ENCODE measurements at regions not wholly inside any gene's neighbourhood (a gene's known extent, or its start where the extent isn't known, plus 50 kb on each side); places are given as distances from the start of the nearest gene placed in this dataset.

- TF ChIP-seq ZBTB12 (CRISPR knock-in tag; IDR thresholded peaks at IDR 0.05), result no peak
Observed at GRCh38 chr13:29957320-29957719, 106.9 kb upstream of the UBL3 start (continued).

GRCh38 chr13:29956853-29957252 lies 106.4 kb upstream of the UBL3 start:
- H3K4me3 ChIP-seq, result no peak overlapping the region
- no peak overlapping the region for H3K9ac ChIP-seq (ENCODE audit: insufficient read depth in 1 of 2, low read depth in 2 of 2, low read length in 2 of 2)
- H2AFZ ChIP-seq (ENCODE audit: low read depth, low read length), result no peak overlapping the region
- TF ChIP-seq ZNF165 (CRISPR knock-in tag; IDR thresholded peaks at IDR 0.05; ENCODE audit: borderline replicate concordance) (no peak), RAD21 (CRISPR knock-in tag; conservative IDR thresholded peaks at IDR 0.05 in 1 of 2, IDR thresholded peaks at IDR 0.05 in 1 of 2) (no peak), XRCC4 (IDR thresholded peaks at IDR 0.05; ENCODE audit: extremely low read depth, insufficient read depth, insufficient read length) (no peak), ZNF217 (CRISPR knock-in tag; IDR thresholded peaks at IDR 0.05) (no peak), ZNF263 (CRISPR knock-in tag; IDR thresholded peaks at IDR 0.05; ENCODE audit: borderline replicate concordance) (no peak)
- no peak for DNase-seq (ENCODE audit: extremely low read depth in 1 of 4, low spot score in 3 of 4)
- CTCF ChIA-PET (ENCODE audit: low intra/inter-chr PET ratio), result no interaction called here
- FAIRE-seq, result no peak
- H3K36me3 ChIP-seq (ENCODE audit: control insufficient read depth, insufficient read depth, low read length), result no peaks in the 10 kb centered on the region
- no peak overlapping the region for H3K27ac ChIP-seq (ENCODE audit: extremely low read depth, low read depth, low read length)
- H4K20me1 ChIP-seq (replicated peaks; ENCODE audit: control insufficient read depth, insufficient read depth, low read length), result no peaks in the 10 kb centered on the region
- BruUV-seq (replicated peaks), result no TSS peak
- no peaks in the 10 kb centered on the region for H3K4me1 ChIP-seq (replicated peaks in 1 of 2; ENCODE audit: control insufficient read depth in 2 of 2, insufficient read depth in 2 of 2, low read length in 2 of 2)
- ATAC-seq, result no peak
- no peaks in the 10 kb centered on the region for H3K9me3 ChIP-seq (replicated peaks; ENCODE audit: control insufficient read depth, insufficient read depth, low read depth, low read length)
- no peak overlapping the region for H3K4me2 ChIP-seq (ENCODE audit: insufficient read depth, low read length)
- in situ Hi-C loops (cut with MboI), result no loop called here
- WGBS (ENCODE audit: insufficient coverage, low coverage, missing lambda C conversion rate), result 2% methylated on average over 4 of the region's 4 CpGs
- H3K9me1 ChIP-seq (ENCODE audit: control insufficient read depth, insufficient read depth, low read length), result no peaks in the 10 kb centered on the region
- no peaks in the 10 kb centered on the region for H3K79me2 ChIP-seq (ENCODE audit: control insufficient read depth, insufficient read depth, low read length)
- H3K27me3 ChIP-seq (ENCODE audit: control insufficient read depth in 2 of 2, insufficient read depth in 2 of 2, low read length in 2 of 2), result peaks cover 3 to 16% of the 10 kb centered on the region in 2 experiments; a peak in 2 of 5 replicates
- intact Hi-C loops (cut with micrococcal nuclease), result no loop called here
- POLR2A ChIA-PET, result no interaction called here
